GM23338 (cell line): ENCODE measurements at regions not wholly inside any gene's neighbourhood (a gene's known extent, or its start where the extent isn't known, plus 50 kb on each side); places are given as distances from the start of the nearest gene placed in this dataset.

ENCODE experiments used
- ATAC-seq: fragments of 200-7000 bp; cut with Tn5 transposase; 3 replicates; pipeline ENCODE4 v1.9.1; 2020
- DNase-seq: peaks from one replicate; pipeline ENCODE4 v3.0.0-alpha.2; 2015; ENCODE audit warnings: low spot score
- H2AFZ ChIP-seq: fragments of 200-600 bp; sonication (generic); 2 replicates; pipeline ENCODE4 v1.8.0; 2016; ENCODE audit warnings: antibody characterized with exemption, mild to moderate bottlenecking, moderate library complexity
- H3F3A ChIP-seq: fragments of 200-600 bp; sonication (generic); replicated peaks from 2 replicates; pipeline ENCODE4 v1.8.0; 2017; ENCODE audit warnings: antibody characterized with exemption, mixed run types, low read depth
- H3K27ac ChIP-seq: fragments of 200-600 bp; sonication (generic); 2 replicates; pipeline ENCODE4 v1.6.1; 2016; ENCODE audit warnings: low read depth
- H3K27me3 ChIP-seq: fragments of 200-600 bp; sonication (generic); 2 replicates; pipeline ENCODE4 v1.8.0; 2016; ENCODE audit warnings: mild to moderate bottlenecking, mixed run types, moderate library complexity; ENCODE audit not compliant: insufficient read depth
- H3K36me3 ChIP-seq: fragments of 200-600 bp; sonication (generic); 2 replicates; pipeline ENCODE4 v1.8.0; 2016; ENCODE audit warnings: mild to moderate bottlenecking; ENCODE audit not compliant: insufficient read depth
- H3K4me1 ChIP-seq: fragments of 200-600 bp; sonication (generic); 2 replicates; pipeline ENCODE4 v1.8.0; 2016; ENCODE audit warnings: mild to moderate bottlenecking, moderate library complexity; ENCODE audit not compliant: insufficient read depth
- H3K4me2 ChIP-seq: fragments of 200-600 bp; sonication (generic); 2 replicates; pipeline ENCODE4 v1.7.1; 2017; ENCODE audit warnings: mixed run types
- H3K4me3 ChIP-seq: fragments of 200-600 bp; sonication (generic); 2 replicates; pipeline ENCODE4 v1.6.1; 2016; ENCODE audit warnings: mixed run types
- H3K79me2 ChIP-seq: fragments of 200-600 bp; sonication (generic); replicated peaks from 2 replicates; pipeline ENCODE4 v1.8.0; 2017; ENCODE audit warnings: mild to moderate bottlenecking; ENCODE audit not compliant: insufficient read depth
- H3K9me2 ChIP-seq: fragments of 200-600 bp; sonication (generic); 2 replicates; pipeline ENCODE4 v1.8.0; 2017; ENCODE audit not compliant: insufficient read depth
- H4K20me1 ChIP-seq: fragments of 200-600 bp; sonication (generic); replicated peaks from 2 replicates; pipeline ENCODE4 v1.8.0; 2017; ENCODE audit warnings: mild to moderate bottlenecking; ENCODE audit not compliant: insufficient read depth
- H3K27ac Mint-ChIP-seq: 2 replicates; pipeline ENCODE4 v1.8.0; 2020; ENCODE audit warnings: inconsistent platforms, mild to moderate bottlenecking, moderate library complexity, mixed read lengths
- H3K27me3 Mint-ChIP-seq: 3 replicates; pipeline ENCODE4 v1.8.0; 2022; ENCODE audit warnings: low read depth, mild to moderate bottlenecking, moderate library complexity, mixed read lengths, inconsistent platforms; ENCODE audit not compliant: insufficient read depth, poor library complexity
- H3K36me3 Mint-ChIP-seq: 3 replicates; pipeline ENCODE4 v1.8.0; 2021; ENCODE audit warnings: low read depth, mild to moderate bottlenecking, inconsistent platforms, moderate library complexity, mixed read lengths
- H3K4me1 Mint-ChIP-seq: 3 replicates; pipeline ENCODE4 v1.8.0; 2020; ENCODE audit warnings: mild to moderate bottlenecking, inconsistent platforms, mixed read lengths
- H3K4me3 Mint-ChIP-seq: 3 replicates; pipeline ENCODE4 v1.8.0; 2021; ENCODE audit warnings: moderate library complexity, mild to moderate bottlenecking, inconsistent platforms, mixed read lengths
- H3K9me3 Mint-ChIP-seq: 3 replicates; pipeline ENCODE4 v1.8.0; 2020; ENCODE audit warnings: moderate library complexity, mild to moderate bottlenecking, inconsistent platforms, mixed read lengths
- CREB1 ChIP-seq: fragments of 250-450 bp; sonication (Bioruptor Pico); IDR thresholded peaks from 2 replicates; pipeline ENCODE4 v1.5.0; 2020; ENCODE audit warnings: low read depth, mild to moderate bottlenecking, moderate library complexity
- EZH2phosphoT487 ChIP-seq: fragments of 200-600 bp; sonication (generic); IDR thresholded peaks from one replicate; pipeline ENCODE4 v1.8.1; 2018; ENCODE audit warnings: antibody characterized with exemption; ENCODE audit not compliant: unreplicated experiment
- JUNB ChIP-seq: IDR thresholded peaks from one replicate; pipeline ENCODE4 v1.6.1; 2016; ENCODE audit warnings: antibody characterized with exemption; ENCODE audit not compliant: unreplicated experiment
- NANOG ChIP-seq: IDR thresholded peaks from 2 replicates; pipeline ENCODE4 v1.6.1; 2016; ENCODE audit warnings: antibody characterized with exemption, borderline replicate concordance
- POLR2AphosphoS5 ChIP-seq: IDR thresholded peaks from 2 replicates; pipeline ENCODE4 v1.6.1; 2016; ENCODE audit warnings: antibody characterized with exemption, low read depth
- REST ChIP-seq: IDR thresholded peaks from one replicate; pipeline ENCODE4 v1.6.1; 2018; ENCODE audit warnings: antibody characterized with exemption; ENCODE audit not compliant: unreplicated experiment
- ZNF331 ChIP-seq: fragments of 250-450 bp; sonication (Bioruptor Pico); IDR thresholded peaks from 2 replicates; pipeline ENCODE4 v1.5.0; 2020; ENCODE audit warnings: low read depth, mild to moderate bottlenecking, moderate library complexity
- ZNF462 ChIP-seq: fragments of 250-450 bp; sonication (Bioruptor Pico); IDR thresholded peaks from 2 replicates; pipeline ENCODE4 v1.5.0; 2020; ENCODE audit warnings: mild to moderate bottlenecking, moderate library complexity
- TF ChIP-seq, protein P1 (sequence below), 2 experiments: fragments of 200-600 bp in 1 of 2; sonication (generic) in 1 of 2; conservative IDR thresholded peaks; 2 replicates each; pipeline versions ENCODE4 v1.5.1 to v1.6.1; 2016 to 2017; ENCODE audit warnings: antibody characterized with exemption in 2 of 2, low read depth in 2 of 2, mild to moderate bottlenecking in 2 of 2, moderate library complexity in 1 of 2
- TF ChIP-seq, protein P2 (sequence below): IDR thresholded peaks from 2 replicates; pipeline ENCODE4 v1.6.1; 2016; ENCODE audit warnings: antibody characterized with exemption

DNA sequence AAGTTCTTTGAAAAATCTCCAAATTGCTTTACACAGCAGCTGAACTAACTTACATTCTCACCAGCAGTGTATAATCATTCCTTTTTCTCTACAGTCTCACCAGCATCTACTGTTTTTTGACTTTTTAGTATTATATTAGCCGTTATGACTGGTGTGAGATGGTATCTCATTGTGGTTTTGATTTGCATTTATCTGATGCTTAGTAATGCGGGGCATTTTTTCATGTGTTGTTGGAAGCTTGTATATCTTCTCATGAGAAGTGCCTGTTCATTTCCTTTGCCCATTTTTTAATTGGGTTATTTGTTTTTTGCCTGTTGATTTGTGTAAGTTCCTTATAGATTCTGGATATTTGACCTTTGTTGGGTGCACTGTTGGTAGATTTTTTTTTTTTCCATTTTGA is 931.7 kb downstream of the CENPC start:
- no peak overlapping the region for H3K4me3 Mint-ChIP-seq
- Histone ChIP-seq H3K79me2 (no peaks in the 10 kb centered on the region), H2AFZ (no peak overlapping the region), H3K27ac (no peak overlapping the region), H3K27me3 (no peaks in the 10 kb centered on the region), H3K4me1 (no peaks in the 10 kb centered on the region), H3K9me2 (no peaks in the 10 kb centered on the region), H3K4me3 (no peak overlapping the region), H3K36me3 (no peaks in the 10 kb centered on the region), H4K20me1 (no peaks in the 10 kb centered on the region), H3K4me2 (no peak overlapping the region), H3F3A (no peaks in the 10 kb centered on the region)
- DNase-seq (no peak), ATAC-seq (no peak)
- H3K4me1 Mint-ChIP-seq = peaks cover 4% of the 10 kb centered on the region
- no peak overlapping the region for H3K27ac Mint-ChIP-seq
- H3K9me3 Mint-ChIP-seq = peaks cover 19% of the 10 kb centered on the region
- H3K27me3 Mint-ChIP-seq = peaks cover 2% of the 10 kb centered on the region
- peaks cover 3% of the 10 kb centered on the region; the same call in 2 of the 3 replicates for H3K36me3 Mint-ChIP-seq
- TF ChIP-seq, protein P1, sequence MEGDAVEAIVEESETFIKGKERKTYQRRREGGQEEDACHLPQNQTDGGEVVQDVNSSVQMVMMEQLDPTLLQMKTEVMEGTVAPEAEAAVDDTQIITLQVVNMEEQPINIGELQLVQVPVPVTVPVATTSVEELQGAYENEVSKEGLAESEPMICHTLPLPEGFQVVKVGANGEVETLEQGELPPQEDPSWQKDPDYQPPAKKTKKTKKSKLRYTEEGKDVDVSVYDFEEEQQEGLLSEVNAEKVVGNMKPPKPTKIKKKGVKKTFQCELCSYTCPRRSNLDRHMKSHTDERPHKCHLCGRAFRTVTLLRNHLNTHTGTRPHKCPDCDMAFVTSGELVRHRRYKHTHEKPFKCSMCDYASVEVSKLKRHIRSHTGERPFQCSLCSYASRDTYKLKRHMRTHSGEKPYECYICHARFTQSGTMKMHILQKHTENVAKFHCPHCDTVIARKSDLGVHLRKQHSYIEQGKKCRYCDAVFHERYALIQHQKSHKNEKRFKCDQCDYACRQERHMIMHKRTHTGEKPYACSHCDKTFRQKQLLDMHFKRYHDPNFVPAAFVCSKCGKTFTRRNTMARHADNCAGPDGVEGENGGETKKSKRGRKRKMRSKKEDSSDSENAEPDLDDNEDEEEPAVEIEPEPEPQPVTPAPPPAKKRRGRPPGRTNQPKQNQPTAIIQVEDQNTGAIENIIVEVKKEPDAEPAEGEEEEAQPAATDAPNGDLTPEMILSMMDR (conservative IDR thresholded peaks at IDR 0.05; ENCODE audit: low read depth in 2 of 2) = no peak
- TF ChIP-seq ZNF462 (CRISPR knock-in tag) = no peak
- TF ChIP-seq EZH2phosphoT487 = no peak
- no peak for TF ChIP-seq NANOG
- no peak for TF ChIP-seq CREB1 (CRISPR knock-in tag)
- no peak for TF ChIP-seq REST
- no peak for TF ChIP-seq ZNF331
- no peak for TF ChIP-seq POLR2AphosphoS5
- no peak for TF ChIP-seq JUNB
- TF ChIP-seq, protein P2, sequence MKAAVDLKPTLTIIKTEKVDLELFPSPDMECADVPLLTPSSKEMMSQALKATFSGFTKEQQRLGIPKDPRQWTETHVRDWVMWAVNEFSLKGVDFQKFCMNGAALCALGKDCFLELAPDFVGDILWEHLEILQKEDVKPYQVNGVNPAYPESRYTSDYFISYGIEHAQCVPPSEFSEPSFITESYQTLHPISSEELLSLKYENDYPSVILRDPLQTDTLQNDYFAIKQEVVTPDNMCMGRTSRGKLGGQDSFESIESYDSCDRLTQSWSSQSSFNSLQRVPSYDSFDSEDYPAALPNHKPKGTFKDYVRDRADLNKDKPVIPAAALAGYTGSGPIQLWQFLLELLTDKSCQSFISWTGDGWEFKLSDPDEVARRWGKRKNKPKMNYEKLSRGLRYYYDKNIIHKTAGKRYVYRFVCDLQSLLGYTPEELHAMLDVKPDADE = no peak
